Mesendoderm (in vitro differentiated cells): ENCODE measurements at regions not wholly inside any gene's neighbourhood (a gene's known extent, or its start where the extent isn't known, plus 50 kb on each side); places are given as distances from the start of the nearest gene placed in this dataset.

Experiments
- DNase-seq: peaks from one replicate; pipeline ENCODE4 v3.0.0; 2013
- H2AK5ac ChIP-seq: 2 replicates; pipeline ENCODE4 v1.6.1; 2013; ENCODE audit warnings: low read length, inconsistent platforms
- H2BK120ac ChIP-seq: 2 replicates; pipeline ENCODE4 v1.6.1; 2013; ENCODE audit warnings: low read depth, mild to moderate bottlenecking, low read length, moderate library complexity, mixed read lengths
- H2BK15ac ChIP-seq: replicated peaks from 2 replicates; pipeline ENCODE4 v1.6.1; 2013; ENCODE audit warnings: low read depth, mild to moderate bottlenecking, moderate library complexity
- H2BK5ac ChIP-seq: 2 replicates; pipeline ENCODE4 v1.6.1; 2013; ENCODE audit warnings: low read length, inconsistent platforms
- H3K18ac ChIP-seq: 2 replicates; pipeline ENCODE4 v1.6.1; 2013; ENCODE audit warnings: mild to moderate bottlenecking, low read length, mixed read lengths
- H3K23ac ChIP-seq: one replicate; pipeline ENCODE4 v1.6.1; 2013; ENCODE audit warnings: low read length
- H3K27ac ChIP-seq: 2 replicates; pipeline ENCODE4 v1.5.1; 2013; ENCODE audit warnings: low read depth, mild to moderate bottlenecking, inconsistent platforms, low read length, moderate library complexity
- H3K27me3 ChIP-seq: 2 replicates; pipeline ENCODE4 v1.6.1; 2013; ENCODE audit warnings: low read length, control low read depth, mild to moderate bottlenecking, inconsistent platforms; ENCODE audit not compliant: insufficient read depth, poor library complexity
- H3K36me3 ChIP-seq: 2 replicates; pipeline ENCODE4 v1.6.1; 2013; ENCODE audit warnings: low read length, inconsistent platforms; ENCODE audit not compliant: control insufficient read depth, insufficient read depth
- H3K4ac ChIP-seq: one replicate; pipeline ENCODE4 v1.6.1; 2013; ENCODE audit warnings: low read depth, mild to moderate bottlenecking, low read length, moderate library complexity
- H3K4me1 ChIP-seq: 2 replicates; pipeline ENCODE4 v1.6.1; 2013; ENCODE audit warnings: low read depth, low read length, inconsistent platforms; ENCODE audit not compliant: control insufficient read depth
- H3K4me2 ChIP-seq: 2 replicates; pipeline ENCODE4 v1.6.1; 2013; ENCODE audit warnings: low read length
- H3K4me3 ChIP-seq: 2 replicates; pipeline ENCODE4 v1.5.1; 2013; ENCODE audit warnings: mild to moderate bottlenecking, low read length
- H3K56ac ChIP-seq: one replicate; pipeline ENCODE4 v1.6.1; 2013; ENCODE audit warnings: low read length
- H3K79me1 ChIP-seq: 2 replicates; pipeline ENCODE4 v1.6.1; 2013; ENCODE audit warnings: low read length, inconsistent platforms
- H3K79me2 ChIP-seq: 2 replicates; pipeline ENCODE4 v1.6.1; 2013; ENCODE audit warnings: mild to moderate bottlenecking, low read length; ENCODE audit not compliant: control insufficient read depth, insufficient read depth
- H3K9ac ChIP-seq: 2 replicates; pipeline ENCODE4 v1.6.1; 2013; ENCODE audit warnings: low read length, inconsistent platforms
- H4K5ac ChIP-seq: one replicate; pipeline ENCODE4 v1.6.1; 2013; ENCODE audit warnings: low read length
- H4K8ac ChIP-seq: one replicate; pipeline ENCODE4 v1.6.1; 2013; ENCODE audit warnings: low read depth, mild to moderate bottlenecking, control low read depth, low read length, moderate library complexity
- WGBS: extraction: QIAGEN DNeasy Blood & Tissue Kit; methylation state at CpG from one replicate; pipeline ENCODE4 v1.1.7; 2013; ENCODE audit warnings: low lambda C conversion rate, missing lambda C conversion rate; ENCODE audit not compliant: insufficient coverage; ENCODE audit errors: extremely low coverage; 5-methylcytosine and 5-hydroxymethylcytosine counted together

GRCh38 chr12:77366616-77367015 lies 301.2 kb upstream of the E2F7 start:
- no peak overlapping the region for H3K56ac ChIP-seq
- H2BK15ac ChIP-seq: no peak overlapping the region
- WGBS: 100% methylated on average over 1 of the region's 2 CpGs
- no peak overlapping the region for H3K4me2 ChIP-seq
- no peak overlapping the region for H3K4ac ChIP-seq
- no peak overlapping the region for H3K4me3 ChIP-seq
- no peak overlapping the region for H4K8ac ChIP-seq
- no peak overlapping the region for H3K23ac ChIP-seq
- H3K4me1 ChIP-seq: no peaks in the 10 kb centered on the region
- H2BK5ac ChIP-seq: no peak overlapping the region
- no peak overlapping the region for H3K27ac ChIP-seq
- DNase-seq: no peak
- H3K79me1 ChIP-seq: no peaks in the 10 kb centered on the region
- H2BK120ac ChIP-seq: no peak overlapping the region
- no peaks in the 10 kb centered on the region for H3K27me3 ChIP-seq
- no peak overlapping the region for H3K18ac ChIP-seq
- H3K9ac ChIP-seq: no peak overlapping the region
- H3K36me3 ChIP-seq: no peaks in the 10 kb centered on the region
- H3K79me2 ChIP-seq: no peaks in the 10 kb centered on the region
- H2AK5ac ChIP-seq: no peak overlapping the region
- H4K5ac ChIP-seq: no peak overlapping the region

GRCh38 chr12:77364400-77364799 lies 299.0 kb upstream of the E2F7 start:
- no peak overlapping the region for H2BK15ac ChIP-seq
- no peak overlapping the region for H4K5ac ChIP-seq
- H2BK120ac ChIP-seq: no peak overlapping the region
- H3K23ac ChIP-seq: no peak overlapping the region
- no peak overlapping the region for H4K8ac ChIP-seq
- no peak overlapping the region for H2AK5ac ChIP-seq
- H3K27me3 ChIP-seq: no peaks in the 10 kb centered on the region
- H3K79me2 ChIP-seq: no peaks in the 10 kb centered on the region
- no peaks in the 10 kb centered on the region for H3K79me1 ChIP-seq
- no peak overlapping the region for H3K18ac ChIP-seq
- H3K56ac ChIP-seq: no peak overlapping the region
- no peak for DNase-seq
- no peak overlapping the region for H3K4me2 ChIP-seq
- no peak overlapping the region for H2BK5ac ChIP-seq
- no CpG with 5 or more reads among the region's 1 CpG for WGBS
- H3K4ac ChIP-seq: no peak overlapping the region
- H3K4me3 ChIP-seq: no peak overlapping the region
- no peaks in the 10 kb centered on the region for H3K36me3 ChIP-seq
- H3K27ac ChIP-seq: no peak overlapping the region
- H3K4me1 ChIP-seq: no peaks in the 10 kb centered on the region
- no peak overlapping the region for H3K9ac ChIP-seq

GRCh38 chr12:77362509-77363210 lies 297.3 kb upstream of the E2F7 start:
- no peak overlapping the region for H3K4me2 ChIP-seq
- H4K8ac ChIP-seq: no peak overlapping the region
- H2AK5ac ChIP-seq: no peak overlapping the region
- no peak overlapping the region for H3K4me3 ChIP-seq
- H3K4ac ChIP-seq: no peak overlapping the region
- no peak overlapping the region for H3K56ac ChIP-seq
- H3K9ac ChIP-seq: no peak overlapping the region
- no CpG with 5 or more reads among the region's 7 CpGs for WGBS
- no peaks in the 10 kb centered on the region for H3K4me1 ChIP-seq
- H3K23ac ChIP-seq: no peak overlapping the region
- no peak overlapping the region for H3K18ac ChIP-seq
- H4K5ac ChIP-seq: no peak overlapping the region
- H3K79me1 ChIP-seq: no peaks in the 10 kb centered on the region
- H3K27me3 ChIP-seq: no peaks in the 10 kb centered on the region
- no peak overlapping the region for H2BK5ac ChIP-seq
- no peak overlapping the region for H3K27ac ChIP-seq
- H3K79me2 ChIP-seq: no peaks in the 10 kb centered on the region
- no peaks in the 10 kb centered on the region for H3K36me3 ChIP-seq
- no peak for DNase-seq
- no peak overlapping the region for H2BK120ac ChIP-seq
- no peak overlapping the region for H2BK15ac ChIP-seq

GRCh38 chr12:77357655-77358054 lies 292.3 kb upstream of the E2F7 start:
- no peaks in the 10 kb centered on the region for H3K79me1 ChIP-seq
- no peak overlapping the region for H3K9ac ChIP-seq
- no peak overlapping the region for H2BK5ac ChIP-seq
- no peaks in the 10 kb centered on the region for H3K79me2 ChIP-seq
- H3K56ac ChIP-seq: no peak overlapping the region
- no peak overlapping the region for H4K8ac ChIP-seq
- no peak overlapping the region for H3K4ac ChIP-seq
- H3K4me2 ChIP-seq: no peak overlapping the region
- DNase-seq: no peak
- H2BK15ac ChIP-seq: no peak overlapping the region
- no peak overlapping the region for H3K18ac ChIP-seq
- H2BK120ac ChIP-seq: no peak overlapping the region
- H4K5ac ChIP-seq: no peak overlapping the region
- H3K23ac ChIP-seq: no peak overlapping the region
- WGBS: no CpG with 5 or more reads among the region's 6 CpGs
- H3K4me1 ChIP-seq: no peaks in the 10 kb centered on the region
- no peak overlapping the region for H3K4me3 ChIP-seq
- no peak overlapping the region for H2AK5ac ChIP-seq
- no peak overlapping the region for H3K27ac ChIP-seq
- H3K27me3 ChIP-seq: no peaks in the 10 kb centered on the region
- H3K36me3 ChIP-seq: no peaks in the 10 kb centered on the region

GRCh38 chr12:77354766-77355362 lies 289.5 kb upstream of the E2F7 start:
- Histone ChIP-seq H4K8ac (no peak overlapping the region), H3K4me2 (no peak overlapping the region), H3K4ac (no peak overlapping the region), H2BK15ac (no peak overlapping the region), H3K27me3 (no peaks in the 10 kb centered on the region), H3K56ac (no peak overlapping the region), H3K79me2 (no peaks in the 10 kb centered on the region), H3K4me3 (no peak overlapping the region), H2AK5ac (no peak overlapping the region), H3K18ac (no peak overlapping the region), H3K79me1 (no peaks in the 10 kb centered on the region), H3K9ac (no peak overlapping the region), H3K23ac (no peak overlapping the region), H2BK120ac (no peak overlapping the region), H3K36me3 (no peaks in the 10 kb centered on the region), H3K4me1 (no peaks in the 10 kb centered on the region), H3K27ac (no peak overlapping the region), H4K5ac (no peak overlapping the region), H2BK5ac (no peak overlapping the region)
- WGBS: no CpG with 5 or more reads among the region's 2 CpGs
- DNase-seq: no peak

GRCh38 chr12:77352946-77353345 lies 287.6 kb upstream of the E2F7 start:
- Histone ChIP-seq H3K79me2 (no peaks in the 10 kb centered on the region), H3K27ac (no peak overlapping the region), H3K56ac (no peak overlapping the region), H3K27me3 (no peaks in the 10 kb centered on the region), H2BK5ac (no peak overlapping the region), H2AK5ac (no peak overlapping the region), H3K4me1 (no peaks in the 10 kb centered on the region), H3K4me3 (no peak overlapping the region), H3K79me1 (no peaks in the 10 kb centered on the region), H3K4me2 (no peak overlapping the region), H3K23ac (no peak overlapping the region), H3K18ac (no peak overlapping the region), H2BK120ac (no peak overlapping the region), H2BK15ac (no peak overlapping the region), H4K8ac (no peak overlapping the region), H4K5ac (no peak overlapping the region), H3K9ac (no peak overlapping the region), H3K4ac (no peak overlapping the region), H3K36me3 (no peaks in the 10 kb centered on the region)
- DNase-seq: no peak
- WGBS: no CpG with 5 or more reads among the region's 1 CpG
